ENCODE measurements at regions not wholly inside any gene's neighbourhood (a gene's known extent, or its start where the extent isn't known, plus 50 kb on each side); places are given as distances from the start of the nearest gene placed in this dataset.

- TF ChIP-seq CTCF (IDR thresholded peaks at IDR 0.05): no peak
Measured at GRCh38 chr12:16857456-16857923, 251.5 kb upstream of the LMO3 start.

GRCh38 chr12:16854465-16854864 lies 248.5 kb upstream of the LMO3 start:
- TF ChIP-seq CTCF (IDR thresholded peaks at IDR 0.05): no peak

GRCh38 chr12:16849473-16849872 lies 243.5 kb upstream of the LMO3 start:
- no peak for TF ChIP-seq CTCF (IDR thresholded peaks at IDR 0.05)

- TF ChIP-seq CTCF (IDR thresholded peaks at IDR 0.05): peak; percentile 26; the same call in 1 of the 2 replicates
Measured at GRCh38 chr12:16844875-16845274, 238.9 kb upstream of the LMO3 start.

GRCh38 chr12:16833376-16834015 lies 227.5 kb upstream of the LMO3 start:
- TF ChIP-seq CTCF (IDR thresholded peaks at IDR 0.05): no peak

GRCh38 chr12:16828891-16829290 lies 222.9 kb upstream of the LMO3 start:
- TF ChIP-seq CTCF (IDR thresholded peaks at IDR 0.05): no peak

GRCh38 chr12:16807731-16808130 lies 201.8 kb upstream of the LMO3 start:
- no peak for TF ChIP-seq CTCF (IDR thresholded peaks at IDR 0.05)

GRCh38 chr12:16796168-16796567 lies 190.2 kb upstream of the LMO3 start:
- no peak for TF ChIP-seq CTCF (IDR thresholded peaks at IDR 0.05)

All from LNCAP (cell line).